K562 (cell line): ENCODE measurements at regions not wholly inside any gene's neighbourhood (a gene's known extent, or its start where the extent isn't known, plus 50 kb on each side); places are given as distances from the start of the nearest gene placed in this dataset.

Experiments used
- ATAC-seq: fragments of 200-7000 bp; cut with Tn5 transposase; 3 replicates; pipeline ENCODE4 v1.9.1; 2020; ENCODE audit warnings: moderate library complexity
- BruUV-seq: library from RNA; stranded (reverse); fragments of 400-500 nt; replicated peaks from 2 replicates; lab custom pipeline; 2021; lab: Mats Ljungman, UMichigan
- CTCF ChIA-PET: fragments of 300-600 bp; formaldehyde crosslinking; extraction: SDS; loops from one replicate; lab custom pipeline; 2021; ENCODE audit warnings: low intra/inter-chr PET ratio; lab: Yijun Ruan, JAX
- POLR2A ChIA-PET: fragments of 300-600, 350-650 bp; sonication (Branson Sonifier 250); formaldehyde crosslinking; extraction: SDS; loops from one replicate; lab custom pipeline; 2021; ENCODE audit warnings: antibody characterized with exemption, inconsistent platforms; lab: Yijun Ruan, JAX
- DNase-seq, 4 experiments: peaks; one replicate each; pipeline versions ENCODE4 v3.0.0 to v3.0.0-alpha.2; 2011 to 2018; ENCODE audit warnings: low spot score in 3 of 4, mixed read lengths in 3 of 4; ENCODE audit errors: extremely low read depth in 1 of 4
- FAIRE-seq: peaks from 2 replicates; lab custom pipeline; 2011; peaks lifted over from hg19 to GRCh38; lab: Jason Lieb, UNC
- H2AFZ ChIP-seq: 2 replicates; pipeline ENCODE4 v1.6.0; 2011; ENCODE audit warnings: low read depth, low read length, control low read depth, inconsistent platforms
- H3K27ac ChIP-seq: fragments of 200-600 bp; 3 replicates; pipeline ENCODE4 v1.8.0; 2011; ENCODE audit warnings: low read depth, mild to moderate bottlenecking, control low read depth, inconsistent platforms, low read length, moderate library complexity, mixed read lengths; ENCODE audit errors: extremely low read depth
- H3K27me3 ChIP-seq, 2 experiments: fragments of 300-600 bp in 1 of 2; 2 replicates in 1 of 2; 3 replicates in 1 of 2; pipeline versions ENCODE4 v1.6.0 to v1.8.0; 2011; ENCODE audit warnings: inconsistent platforms in 2 of 2, low read length in 2 of 2, mild to moderate bottlenecking in 1 of 2, mixed read lengths in 1 of 2, moderate library complexity in 1 of 2; ENCODE audit not compliant: control insufficient read depth in 2 of 2, insufficient read depth in 2 of 2
- H3K36me3 ChIP-seq: fragments of 300-600 bp; 3 replicates; pipeline ENCODE4 v1.8.0; 2011; ENCODE audit warnings: mild to moderate bottlenecking, low read length, inconsistent platforms; ENCODE audit not compliant: control insufficient read depth, insufficient read depth
- H3K4me1 ChIP-seq, 2 experiments: fragments of 200-600 bp in 1 of 2; replicated peaks in 1 of 2; 2 replicates in 1 of 2; 3 replicates in 1 of 2; pipeline versions ENCODE4 v1.5.1 to v1.8.0; 2011; ENCODE audit warnings: inconsistent platforms in 2 of 2, low read length in 2 of 2, mild to moderate bottlenecking in 1 of 2, mixed read lengths in 1 of 2, moderate library complexity in 1 of 2; ENCODE audit not compliant: control insufficient read depth in 2 of 2, insufficient read depth in 2 of 2
- H3K4me2 ChIP-seq: 2 replicates; pipeline ENCODE4 v1.6.1; 2011; ENCODE audit warnings: low read length, control low read depth, inconsistent platforms, mixed read lengths; ENCODE audit not compliant: insufficient read depth
- H3K4me3 ChIP-seq: fragments of 200-600 bp; sonication (generic), shearing (Covaris generic); 2 replicates; pipeline ENCODE4 v1.5.1; 2016; ENCODE audit warnings: control low read depth, inconsistent platforms
- H3K79me2 ChIP-seq: fragments of 200-600 bp; 3 replicates; pipeline ENCODE4 v1.8.0; 2011; ENCODE audit warnings: low read length, inconsistent platforms; ENCODE audit not compliant: control insufficient read depth, insufficient read depth
- H3K9ac ChIP-seq, 2 experiments: 2 replicates each; pipeline versions ENCODE4 v1.6.0 to v1.6.1; 2011; ENCODE audit warnings: low read depth in 2 of 2, low read length in 2 of 2, control low read depth in 1 of 2, inconsistent platforms in 1 of 2, mild to moderate bottlenecking in 1 of 2, mixed read lengths in 1 of 2; ENCODE audit not compliant: insufficient read depth in 1 of 2
- H3K9me1 ChIP-seq: one replicate; pipeline ENCODE4 v1.6.0; 2011; ENCODE audit warnings: inconsistent platforms, mild to moderate bottlenecking, low read length, moderate library complexity; ENCODE audit not compliant: control insufficient read depth, insufficient read depth
- H3K9me3 ChIP-seq: replicated peaks from 2 replicates; pipeline ENCODE4 v1.5.1; 2011; ENCODE audit warnings: low read depth, low read length, inconsistent platforms; ENCODE audit not compliant: control insufficient read depth, insufficient read depth
- H4K20me1 ChIP-seq: replicated peaks from 2 replicates; pipeline ENCODE4 v1.6.1; 2011; ENCODE audit warnings: low read length, inconsistent platforms, mixed read lengths; ENCODE audit not compliant: control insufficient read depth, insufficient read depth
- EGR1 ChIP-seq: fragments of 450-650 bp; conservative IDR thresholded peaks from 2 replicates; pipeline ENCODE4 v1.6.1; 2017; ENCODE audit warnings: mild to moderate bottlenecking
- MEF2D ChIP-seq: conservative IDR thresholded peaks from 2 replicates; pipeline ENCODE4 v1.6.1; 2016; ENCODE audit warnings: low read depth, missing genetic modification characterization, missing compliant biosample characterization
- PCBP1 ChIP-seq: fragments of 200-400 bp; formaldehyde crosslinking; IDR thresholded peaks from 2 replicates; pipeline ENCODE4 v1.6.1; 2018; ENCODE audit warnings: mild to moderate bottlenecking, low read depth, low read length; ENCODE audit not compliant: poor library complexity, severe bottlenecking
- POLR2A ChIP-seq: fragments of 450-650 bp; conservative IDR thresholded peaks from 2 replicates; pipeline ENCODE4 v1.6.1; 2016
- ZNF174 ChIP-seq: fragments of 250-450 bp; sonication (Bioruptor Pico); IDR thresholded peaks from 2 replicates; pipeline ENCODE4 v1.4.0; 2020; ENCODE audit warnings: mild to moderate bottlenecking
- WGBS: fragments of 100-300 bp; shearing (Covaris generic); methylation state at CpG from one replicate; pipeline ENCODE4 v1.1.6; 2016; ENCODE audit warnings: low coverage, mixed read lengths; ENCODE audit not compliant: insufficient coverage; ENCODE audit errors: missing lambda C conversion rate; 5-methylcytosine and 5-hydroxymethylcytosine counted together
- in situ Hi-C: fragments of 300-500 bp; cut with MboI; formaldehyde crosslinking; loops from 4 replicates; pipeline ENCODE4 v1.15.0; 2018; ENCODE audit warnings: inconsistent platforms, mixed read lengths
- intact Hi-C: fragments of 100-400 bp; cut with micrococcal nuclease; formaldehyde crosslinking; loops from 2 replicates; pipeline ENCODE4 v1.14.2; 2022
- TF ChIP-seq, protein P1 (sequence below): fragments of 450-650 bp; IDR thresholded peaks from 2 replicates; pipeline ENCODE4 v1.6.1; 2016; ENCODE audit warnings: low read depth, mild to moderate bottlenecking, moderate library complexity
- TF ChIP-seq, protein P2 (sequence below): sonication (generic); formaldehyde crosslinking; IDR thresholded peaks from 2 replicates; pipeline ENCODE4 v1.8.0; 2023; ENCODE audit warnings: mild to moderate bottlenecking, missing genetic modification reagents

DNA sequence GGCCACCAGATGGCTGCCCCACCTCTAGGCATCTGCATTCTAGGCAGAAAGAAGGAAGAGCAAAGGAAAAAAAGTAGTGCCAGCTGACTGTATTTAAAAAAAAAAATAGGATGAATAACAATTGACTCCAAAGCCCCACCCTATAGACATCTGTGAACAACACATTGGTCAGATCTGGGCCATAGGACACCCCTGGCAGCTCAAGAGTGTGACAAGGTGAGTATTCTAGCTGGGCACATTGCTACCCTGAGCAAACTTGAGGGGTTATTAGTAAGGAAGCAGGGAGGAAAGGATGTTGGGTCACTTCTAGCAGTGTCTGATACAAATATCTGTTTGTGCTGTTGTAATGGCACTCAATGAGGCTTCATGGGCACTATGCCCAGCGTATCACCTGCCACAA, 58.6 kb upstream of the NPAS2 start:
- BruUV-seq = no TSS peak
- no peak for DNase-seq
- in situ Hi-C loops (no loop called here), intact Hi-C loops (no loop called here)
- Histone ChIP-seq H3K36me3 (no peaks in the 10 kb centered on the region), H3K79me2 (no peaks in the 10 kb centered on the region), H3K27me3 (no peaks in the 10 kb centered on the region; a peak in 1 of 5 replicates), H3K9me1 (no peaks in the 10 kb centered on the region), H3K27ac (no peak overlapping the region), H2AFZ (no peak overlapping the region), H3K9ac (no peak overlapping the region), H3K4me2 (no peak overlapping the region), H3K4me3 (no peak overlapping the region), H4K20me1 (no peaks in the 10 kb centered on the region), H3K4me1 (no peaks in the 10 kb centered on the region), H3K9me3 (no peaks in the 10 kb centered on the region)
- FAIRE-seq = no peak
- WGBS = 0% methylated on average over 1 of the region's 1 CpG
- ChIA-PET POLR2A (no interaction called here), CTCF (no interaction called here)
- TF ChIP-seq, protein P1, sequence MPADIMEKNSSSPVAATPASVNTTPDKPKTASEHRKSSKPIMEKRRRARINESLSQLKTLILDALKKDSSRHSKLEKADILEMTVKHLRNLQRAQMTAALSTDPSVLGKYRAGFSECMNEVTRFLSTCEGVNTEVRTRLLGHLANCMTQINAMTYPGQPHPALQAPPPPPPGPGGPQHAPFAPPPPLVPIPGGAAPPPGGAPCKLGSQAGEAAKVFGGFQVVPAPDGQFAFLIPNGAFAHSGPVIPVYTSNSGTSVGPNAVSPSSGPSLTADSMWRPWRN = no peak
- TF ChIP-seq EGR1 = no peak
- TF ChIP-seq, protein P2, sequence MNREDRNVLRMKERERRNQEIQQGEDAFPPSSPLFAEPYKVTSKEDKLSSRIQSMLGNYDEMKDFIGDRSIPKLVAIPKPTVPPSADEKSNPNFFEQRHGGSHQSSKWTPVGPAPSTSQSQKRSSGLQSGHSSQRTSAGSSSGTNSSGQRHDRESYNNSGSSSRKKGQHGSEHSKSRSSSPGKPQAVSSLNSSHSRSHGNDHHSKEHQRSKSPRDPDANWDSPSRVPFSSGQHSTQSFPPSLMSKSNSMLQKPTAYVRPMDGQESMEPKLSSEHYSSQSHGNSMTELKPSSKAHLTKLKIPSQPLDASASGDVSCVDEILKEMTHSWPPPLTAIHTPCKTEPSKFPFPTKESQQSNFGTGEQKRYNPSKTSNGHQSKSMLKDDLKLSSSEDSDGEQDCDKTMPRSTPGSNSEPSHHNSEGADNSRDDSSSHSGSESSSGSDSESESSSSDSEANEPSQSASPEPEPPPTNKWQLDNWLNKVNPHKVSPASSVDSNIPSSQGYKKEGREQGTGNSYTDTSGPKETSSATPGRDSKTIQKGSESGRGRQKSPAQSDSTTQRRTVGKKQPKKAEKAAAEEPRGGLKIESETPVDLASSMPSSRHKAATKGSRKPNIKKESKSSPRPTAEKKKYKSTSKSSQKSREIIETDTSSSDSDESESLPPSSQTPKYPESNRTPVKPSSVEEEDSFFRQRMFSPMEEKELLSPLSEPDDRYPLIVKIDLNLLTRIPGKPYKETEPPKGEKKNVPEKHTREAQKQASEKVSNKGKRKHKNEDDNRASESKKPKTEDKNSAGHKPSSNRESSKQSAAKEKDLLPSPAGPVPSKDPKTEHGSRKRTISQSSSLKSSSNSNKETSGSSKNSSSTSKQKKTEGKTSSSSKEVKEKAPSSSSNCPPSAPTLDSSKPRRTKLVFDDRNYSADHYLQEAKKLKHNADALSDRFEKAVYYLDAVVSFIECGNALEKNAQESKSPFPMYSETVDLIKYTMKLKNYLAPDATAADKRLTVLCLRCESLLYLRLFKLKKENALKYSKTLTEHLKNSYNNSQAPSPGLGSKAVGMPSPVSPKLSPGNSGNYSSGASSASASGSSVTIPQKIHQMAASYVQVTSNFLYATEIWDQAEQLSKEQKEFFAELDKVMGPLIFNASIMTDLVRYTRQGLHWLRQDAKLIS (CRISPR knock-in tag) = no peak
- no peak for TF ChIP-seq MEF2D (tag)
- no peak for TF ChIP-seq POLR2A
- no peak for TF ChIP-seq PCBP1
- no peak for TF ChIP-seq ZNF174 (CRISPR knock-in tag)
- no peak for ATAC-seq
